ENCODE measurements at regions not wholly inside any gene's neighbourhood (a gene's known extent, or its start where the extent isn't known, plus 50 kb on each side); places are given as distances from the start of the nearest gene placed in this dataset.

GRCh38 chr20:19129306-19129705, 83.1 kb upstream of the SLC24A3 start:
- no peaks in the 10 kb centered on the region for H3K36me3 Mint-ChIP-seq
- TF ChIP-seq CTCF (IDR thresholded peaks at IDR 0.05): no peak
- no peaks in the 10 kb centered on the region for H4K20me1 ChIP-seq (ENCODE audit: insufficient read depth, low read length)

GRCh38 chr20:19129976-19130612, 82.3 kb upstream of the SLC24A3 start:
- no CpG with 5 or more reads among the region's 5 CpGs for WGBS (ENCODE audit: insufficient coverage)
- Histone ChIP-seq H3K4me2 (replicated peaks; ENCODE audit: extremely low read depth, low read length, poor library complexity, severe bottlenecking) (no peak overlapping the region), H3K79me2 (ENCODE audit: insufficient read depth, low read length) (no peaks in the 10 kb centered on the region), H3K9ac (ENCODE audit: insufficient read depth, low read length, poor library complexity, severe bottlenecking) (no peak overlapping the region), H3K27me3 (ENCODE audit: control insufficient read depth in 2 of 2, insufficient read depth in 2 of 2, low read length in 2 of 2) (no peaks in the 10 kb centered on the region), H3K4me3 (replicated peaks in 1 of 3; ENCODE audit: low read depth in 2 of 3, low read length in 3 of 3) (no peak overlapping the region), H3K36me3 (replicated peaks in 1 of 2; ENCODE audit: control insufficient read depth in 1 of 2, insufficient read depth in 2 of 2, low read length in 2 of 2) (no peaks in the 10 kb centered on the region), H3K9me3 (replicated peaks in 1 of 2; ENCODE audit: control insufficient read depth in 1 of 2, insufficient read depth in 1 of 2, low read length in 2 of 2) (peaks cover 0 to 10% of the 10 kb centered on the region in 2 donors), H4K20me1 (ENCODE audit: insufficient read depth, low read length) (no peaks in the 10 kb centered on the region), H3K4me1 (ENCODE audit: control insufficient read depth in 1 of 2, insufficient read depth in 2 of 2, low read length in 2 of 2) (no peaks in the 10 kb centered on the region), H3K27ac (ENCODE audit: low read depth in 1 of 2, low read length in 2 of 2) (no peak overlapping the region), H2AFZ (ENCODE audit: insufficient read depth, low read depth, low read length, poor library complexity, severe bottlenecking) (no peak overlapping the region)
- Mint-ChIP-seq H3K36me3 (no peaks in the 10 kb centered on the region), H3K4me3 (no peak overlapping the region), H3K27me3 (ENCODE audit: low read depth in 3 of 3) (peaks cover 0 to 1% (median 0%) of the 10 kb centered on the region in 3 donors), H3K4me1 (peaks cover 6% of the 10 kb centered on the region), H3K27ac (no peak overlapping the region), H3K9me3 (peaks cover 0 to 13% (median 6%) of the 10 kb centered on the region in 7 donors)
- DNase-seq: no peak
- TF ChIP-seq CTCF (IDR thresholded peaks at IDR 0.05): no peak
- intact Hi-C loops (cut with micrococcal nuclease): no loop called here

More at GRCh38 chr20:19129306-19129705, 83.1 kb upstream of the SLC24A3 start:
- Mint-ChIP-seq H3K9me3 (peaks cover 0 to 8% (median 3%) of the 10 kb centered on the region in 7 donors), H3K27me3 (ENCODE audit: low read depth in 3 of 3) (peaks cover 0 to 1% (median 0%) of the 10 kb centered on the region in 3 donors), H3K27ac (peak overlapping the region in 1 of 7 donors; percentile 1), H3K4me1 (peaks cover 6% of the 10 kb centered on the region), H3K4me3 (no peak overlapping the region)
- Histone ChIP-seq H3K4me1 (ENCODE audit: control insufficient read depth in 1 of 2, insufficient read depth in 2 of 2, low read length in 2 of 2) (no peaks in the 10 kb centered on the region), H3K27me3 (ENCODE audit: control insufficient read depth in 2 of 2, insufficient read depth in 2 of 2, low read length in 2 of 2) (no peaks in the 10 kb centered on the region), H3K4me2 (replicated peaks; ENCODE audit: extremely low read depth, low read length, poor library complexity, severe bottlenecking) (no peak overlapping the region), H2AFZ (ENCODE audit: insufficient read depth, low read depth, low read length, poor library complexity, severe bottlenecking) (no peak overlapping the region), H3K9me3 (replicated peaks in 1 of 2; ENCODE audit: control insufficient read depth in 1 of 2, insufficient read depth in 1 of 2, low read length in 2 of 2) (peaks cover 0 to 6% of the 10 kb centered on the region in 2 donors), H3K27ac (ENCODE audit: low read depth in 1 of 2, low read length in 2 of 2) (no peak overlapping the region), H3K9ac (ENCODE audit: insufficient read depth, low read length, poor library complexity, severe bottlenecking) (no peak overlapping the region), H3K36me3 (replicated peaks in 1 of 2; ENCODE audit: control insufficient read depth in 1 of 2, insufficient read depth in 2 of 2, low read length in 2 of 2) (no peaks in the 10 kb centered on the region), H3K79me2 (ENCODE audit: insufficient read depth, low read length) (no peaks in the 10 kb centered on the region), H3K4me3 (replicated peaks in 1 of 3; ENCODE audit: low read depth in 2 of 3, low read length in 3 of 3) (no peak overlapping the region)
- WGBS (ENCODE audit: insufficient coverage): no CpG with 5 or more reads among the region's 1 CpG
- intact Hi-C loops (cut with micrococcal nuclease): no loop called here
- no peak for DNase-seq

All from CD14-positive monocyte (primary cell).